Naive thymus-derived CD4-positive, alpha-beta T cell (primary cell): ENCODE measurements at regions not wholly inside any gene's neighbourhood (a gene's known extent, or its start where the extent isn't known, plus 50 kb on each side); places are given as distances from the start of the nearest gene placed in this dataset.

ENCODE experiments used
- ATAC-seq: fragments of 150-1000 bp; cut with Tn5 transposase; 2 replicates; pipeline ENCODE4 v1.10.0; 2021; ENCODE audit warnings: mild to moderate bottlenecking, moderate library complexity
- CTCF ChIA-PET: fragments of 350-600 bp; sonication (Branson Sonifier 250); formaldehyde crosslinking; loops from one replicate; lab custom pipeline; 2021; ENCODE audit warnings: antibody characterized with exemption; lab: Charles Lee
- POLR2A ChIA-PET: fragments of 350-600 bp; sonication (Branson Sonifier 250); formaldehyde crosslinking; loops from one replicate; lab custom pipeline; 2021; ENCODE audit warnings: antibody characterized with exemption, inconsistent platforms; lab: Charles Lee
- DNase-seq, 9 donors: peaks; one replicate each; pipeline versions ENCODE4 v3.0.0 to v3.0.0-alpha.2; 2020 to 2022; ENCODE audit warnings: mixed read lengths in 1 of 9
- H3K27ac ChIP-seq: one replicate; pipeline ENCODE4 v1.7.0; 2013; ENCODE audit warnings: mild to moderate bottlenecking, low read depth, low read length, moderate library complexity
- H3K27me3 ChIP-seq, 2 donors: one replicate each; pipeline ENCODE4 v1.7.0; 2013; ENCODE audit warnings: low read length in 2 of 2, mild to moderate bottlenecking in 2 of 2, moderate library complexity in 2 of 2; ENCODE audit not compliant: control insufficient read depth in 2 of 2, insufficient read depth in 2 of 2
- H3K36me3 ChIP-seq, 3 experiments: 1 replicate in 2 of 3; 2 replicates in 1 of 3; pipeline ENCODE4 v1.7.0; 2013; ENCODE audit warnings: low read length in 3 of 3, mild to moderate bottlenecking in 3 of 3, moderate library complexity in 1 of 3; ENCODE audit not compliant: insufficient read depth in 3 of 3, control insufficient read depth in 2 of 3
- H3K4me1 ChIP-seq, 2 donors: one replicate each; pipeline ENCODE4 v1.7.0; 2013; ENCODE audit warnings: low read length in 2 of 2, mild to moderate bottlenecking in 2 of 2, moderate library complexity in 1 of 2; ENCODE audit not compliant: control insufficient read depth in 2 of 2, insufficient read depth in 2 of 2
- H3K4me3 ChIP-seq: 2 replicates; pipeline ENCODE4 v1.7.0; 2013; ENCODE audit warnings: mild to moderate bottlenecking, low read length
- H3K9me3 ChIP-seq, 3 experiments: 1 replicate in 2 of 3; 2 replicates in 1 of 3; pipeline ENCODE4 v1.7.0; 2013; ENCODE audit warnings: low read length in 3 of 3; ENCODE audit not compliant: control insufficient read depth in 2 of 3
- H3K27ac Mint-ChIP-seq, 9 donors: one replicate each; pipeline ENCODE4 v1.8.0; 2020 to 2022; ENCODE audit warnings: mixed read lengths in 9 of 9, mild to moderate bottlenecking in 8 of 9, moderate library complexity in 5 of 9, inconsistent platforms in 2 of 9
- H3K27me3 Mint-ChIP-seq, 5 donors: one replicate each; pipeline ENCODE4 v1.8.0; 2021 to 2022; ENCODE audit warnings: mixed read lengths in 5 of 5, mild to moderate bottlenecking in 1 of 5
- H3K36me3 Mint-ChIP-seq, 5 donors: one replicate each; pipeline ENCODE4 v1.8.0; 2020 to 2022; ENCODE audit warnings: mixed read lengths in 5 of 5, mild to moderate bottlenecking in 3 of 5, inconsistent platforms in 1 of 5
- H3K4me1 Mint-ChIP-seq, 7 donors: one replicate each; pipeline ENCODE4 v1.8.0; 2020 to 2022; ENCODE audit warnings: mixed read lengths in 7 of 7, mild to moderate bottlenecking in 3 of 7, inconsistent platforms in 1 of 7
- H3K4me3 Mint-ChIP-seq, 10 donors: one replicate each; pipeline ENCODE4 v1.8.0; 2020 to 2022; ENCODE audit warnings: mild to moderate bottlenecking in 10 of 10, mixed read lengths in 10 of 10, moderate library complexity in 6 of 10, inconsistent platforms in 2 of 10
- H3K9me3 Mint-ChIP-seq, 11 donors: one replicate each; pipeline ENCODE4 v1.8.0; 2020 to 2022; ENCODE audit warnings: mixed read lengths in 11 of 11, mild to moderate bottlenecking in 4 of 11, inconsistent platforms in 1 of 11, moderate library complexity in 1 of 11
- intact Hi-C, 2 donors: fragments of 100-400 bp; cut with micrococcal nuclease; formaldehyde crosslinking; loops; one replicate each; pipeline ENCODE4 v1.15.1; 2023

DNA sequence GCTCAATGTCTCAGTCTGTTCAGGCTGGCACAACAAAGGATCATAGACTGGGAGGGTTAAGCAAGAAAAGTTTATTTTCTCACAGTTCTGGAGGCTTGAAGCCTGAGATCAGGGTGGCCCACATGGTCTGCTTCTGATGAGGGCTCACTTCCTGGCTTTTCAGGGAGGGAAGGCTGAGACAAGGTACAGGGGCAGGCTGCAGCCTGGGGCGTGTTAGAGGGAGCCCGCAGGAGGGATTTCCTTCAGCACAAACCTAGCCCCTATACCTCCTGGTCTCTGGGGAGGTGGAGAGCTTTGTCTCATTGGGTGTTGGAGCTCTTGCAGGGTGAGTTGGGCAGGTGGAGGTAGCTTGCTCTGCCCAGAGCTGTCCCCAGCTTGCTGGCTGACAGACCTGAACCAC lies 81.1 kb upstream of the GPR6 start:
- Mint-ChIP-seq H3K9me3 (peaks cover 0 to 5% (median 0%) of the 10 kb centered on the region in 11 donors), H3K4me3 (no peak overlapping the region), H3K27me3 (peaks cover 5 to 23% (median 14%) of the 10 kb centered on the region in 5 donors), H3K27ac (no peak overlapping the region), H3K4me1 (peaks cover 0 to 2% (median 0%) of the 10 kb centered on the region in 7 donors), H3K36me3 (no peaks in the 10 kb centered on the region)
- Histone ChIP-seq H3K27ac (no peak overlapping the region), H3K4me3 (no peak overlapping the region), H3K36me3 (no peaks in the 10 kb centered on the region), H3K9me3 (no peaks in the 10 kb centered on the region), H3K27me3 (no peaks in the 10 kb centered on the region), H3K4me1 (no peaks in the 10 kb centered on the region)
- POLR2A ChIA-PET: no interaction called here
- no peak for DNase-seq
- CTCF ChIA-PET: no interaction called here
- ATAC-seq: no peak
- intact Hi-C loops: no loop called here

DNA sequence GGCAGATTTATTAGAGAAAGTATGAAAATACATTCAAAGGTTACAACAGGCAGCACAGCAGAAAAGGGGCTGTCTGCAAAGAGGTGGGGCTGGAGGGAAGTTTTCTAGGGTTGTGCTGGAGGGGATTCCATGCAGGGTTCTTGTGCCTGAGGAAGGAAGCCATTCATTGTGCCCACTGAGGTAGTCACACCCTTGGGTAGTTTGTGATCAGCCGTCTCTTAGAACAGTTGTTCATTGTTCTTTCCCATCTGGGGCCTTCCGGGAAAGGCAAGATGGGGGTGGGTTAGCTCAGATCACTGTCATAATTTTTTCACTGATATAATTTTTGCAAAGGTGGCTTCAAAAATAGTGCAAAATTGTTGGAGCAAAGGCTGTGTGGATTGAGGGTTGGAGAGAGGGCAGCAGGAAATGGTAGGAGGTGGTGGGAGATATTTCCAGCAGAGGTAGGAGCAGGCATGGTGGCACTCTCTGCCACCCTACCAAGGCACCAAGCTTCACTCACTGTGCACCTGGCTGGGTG lies 80.5 kb upstream of the GPR6 start:
- Histone ChIP-seq H3K27me3 (no peaks in the 10 kb centered on the region), H3K4me1 (no peaks in the 10 kb centered on the region), H3K27ac (no peak overlapping the region), H3K36me3 (no peaks in the 10 kb centered on the region), H3K4me3 (no peak overlapping the region), H3K9me3 (no peaks in the 10 kb centered on the region)
- intact Hi-C loops: no loop called here
- no peak overlapping the region for H3K27ac Mint-ChIP-seq
- H3K4me1 Mint-ChIP-seq: peaks cover 0 to 2% (median 0%) of the 10 kb centered on the region in 7 donors
- no peaks in the 10 kb centered on the region for H3K36me3 Mint-ChIP-seq
- peaks cover 0 to 4% (median 0%) of the 10 kb centered on the region in 11 donors for H3K9me3 Mint-ChIP-seq
- peaks cover 4 to 23% (median 9%) of the 10 kb centered on the region in 5 donors for H3K27me3 Mint-ChIP-seq
- POLR2A ChIA-PET: no interaction called here
- no peak for ATAC-seq
- CTCF ChIA-PET: no interaction called here
- H3K4me3 Mint-ChIP-seq: no peak overlapping the region
- no peak for DNase-seq

DNA sequence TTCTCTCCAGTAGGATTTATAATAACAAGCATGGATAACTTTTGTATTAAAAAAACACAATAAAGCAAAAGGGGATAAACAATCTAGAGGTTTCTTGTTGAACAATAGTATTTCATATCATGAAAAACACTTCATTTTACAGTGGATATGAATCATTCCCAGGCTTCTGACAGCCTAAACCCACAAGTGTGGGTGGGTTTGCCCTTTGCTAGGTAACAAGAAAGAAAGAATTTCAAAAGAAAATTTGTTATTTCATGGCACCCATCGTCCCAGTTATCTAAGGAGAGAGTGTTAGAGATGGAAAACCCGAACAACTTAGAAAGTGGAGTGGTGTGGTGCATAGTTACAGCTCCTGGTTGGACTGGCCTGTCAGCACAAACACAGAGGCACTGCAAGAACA lies 76.1 kb upstream of the GPR6 start:
- ATAC-seq: no peak
- Histone ChIP-seq H3K4me3 (no peak overlapping the region), H3K9me3 (no peaks in the 10 kb centered on the region), H3K36me3 (no peaks in the 10 kb centered on the region), H3K27ac (no peak overlapping the region), H3K4me1 (no peaks in the 10 kb centered on the region), H3K27me3 (no peaks in the 10 kb centered on the region)
- Mint-ChIP-seq H3K36me3 (no peaks in the 10 kb centered on the region), H3K27me3 (peaks cover 15 to 37% (median 16%) of the 10 kb centered on the region in 5 donors), H3K4me3 (no peak overlapping the region), H3K9me3 (peaks cover 0 to 3% (median 0%) of the 10 kb centered on the region in 11 donors), H3K27ac (no peak overlapping the region), H3K4me1 (no peaks in the 10 kb centered on the region)
- CTCF ChIA-PET: no interaction called here
- intact Hi-C loops: no loop called here
- POLR2A ChIA-PET: no interaction called here
- DNase-seq: no peak

DNA sequence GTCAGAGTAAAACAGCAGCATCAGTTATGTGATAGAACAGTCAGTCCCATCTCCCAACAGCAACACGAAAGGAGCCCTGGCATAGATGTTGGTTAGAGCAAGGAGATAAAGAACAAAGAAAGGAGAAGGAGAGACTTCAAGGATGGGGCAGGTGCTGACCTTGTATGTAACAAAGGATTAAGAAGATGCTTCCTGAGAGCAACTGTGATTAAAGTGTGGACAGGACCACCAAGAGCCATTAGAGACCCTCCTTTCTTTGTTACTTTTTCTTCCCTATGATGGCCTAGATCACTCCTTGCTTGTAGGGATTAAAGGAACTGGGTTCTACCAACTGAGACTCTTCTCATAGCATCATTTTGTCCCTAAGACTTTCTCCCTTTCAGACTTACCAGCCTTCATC lies 75.2 kb upstream of the GPR6 start:
- Histone ChIP-seq H3K27ac (no peak overlapping the region), H3K4me1 (no peaks in the 10 kb centered on the region), H3K4me3 (no peak overlapping the region), H3K27me3 (no peaks in the 10 kb centered on the region), H3K9me3 (no peaks in the 10 kb centered on the region), H3K36me3 (no peaks in the 10 kb centered on the region)
- Mint-ChIP-seq H3K9me3 (peaks cover 0 to 3% (median 0%) of the 10 kb centered on the region in 11 donors), H3K36me3 (no peaks in the 10 kb centered on the region), H3K27ac (no peak overlapping the region), H3K4me3 (no peak overlapping the region), H3K4me1 (no peaks in the 10 kb centered on the region), H3K27me3 (peaks cover 13 to 33% (median 16%) of the 10 kb centered on the region in 5 donors)
- ATAC-seq (no peak), DNase-seq (no peak)
- ChIA-PET POLR2A (no interaction called here), CTCF (no interaction called here)
- intact Hi-C loops: no loop called here

DNA sequence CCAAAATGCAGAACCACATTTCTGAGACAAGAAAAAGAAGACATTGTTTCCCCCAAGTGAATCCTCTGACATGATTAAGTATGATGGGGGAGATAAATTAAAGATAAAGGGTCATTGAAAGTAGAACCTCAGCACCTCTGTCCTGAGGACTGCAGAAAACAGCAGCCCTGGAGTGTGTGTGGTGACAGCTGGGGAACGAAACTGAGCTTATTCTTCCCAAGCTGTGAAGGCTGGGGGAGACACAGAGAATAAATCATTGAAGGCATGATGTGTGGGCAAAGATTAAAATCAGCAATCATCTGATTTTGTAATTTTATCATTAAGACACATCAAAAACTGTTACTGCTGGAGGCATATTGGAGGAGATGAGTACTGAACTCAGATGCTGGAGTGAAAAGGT lies 67.5 kb upstream of the GPR6 start:
- DNase-seq: no peak
- H3K9me3 ChIP-seq: no peaks in the 10 kb centered on the region
- peaks cover 0 to 3% (median 0%) of the 10 kb centered on the region in 11 donors for H3K9me3 Mint-ChIP-seq
- H3K4me3 Mint-ChIP-seq: no peak overlapping the region
- no peaks in the 10 kb centered on the region for H3K4me1 ChIP-seq
- peaks cover 0 to 4% (median 0%) of the 10 kb centered on the region in 5 donors for H3K36me3 Mint-ChIP-seq
- no peaks in the 10 kb centered on the region for H3K4me1 Mint-ChIP-seq
- H3K27me3 Mint-ChIP-seq: peaks cover 10 to 27% (median 11%) of the 10 kb centered on the region in 5 donors
- ChIA-PET CTCF (no interaction called here), POLR2A (no interaction called here)
- H3K27ac Mint-ChIP-seq: no peak overlapping the region
- no peaks in the 10 kb centered on the region for H3K36me3 ChIP-seq
- no peak for ATAC-seq
- intact Hi-C loops: no loop called here
- peaks cover 0 to 3% of the 10 kb centered on the region in 2 donors for H3K27me3 ChIP-seq
- H3K27ac ChIP-seq: no peak overlapping the region
- no peak overlapping the region for H3K4me3 ChIP-seq

DNA sequence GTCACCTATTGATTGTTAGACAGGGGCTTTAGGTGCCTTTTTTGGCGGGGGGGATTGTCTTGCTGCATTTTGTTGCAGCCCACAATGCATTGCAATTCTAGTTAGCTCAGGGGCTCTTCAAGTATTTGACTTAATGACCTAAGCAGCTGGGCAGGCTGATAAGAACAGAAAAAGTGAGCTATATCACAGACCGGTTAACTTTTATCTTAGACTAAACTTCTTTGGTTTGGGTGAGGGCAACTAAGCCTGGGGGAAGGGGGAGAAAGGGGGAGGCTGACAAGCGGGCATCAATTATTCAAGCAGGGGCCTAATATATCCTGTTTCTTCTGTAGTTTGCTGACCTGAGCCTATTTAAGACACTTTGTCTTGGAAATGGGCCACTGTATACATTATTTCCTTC lies 66.0 kb upstream of the GPR6 start:
- ChIA-PET CTCF (no interaction called here), POLR2A (no interaction called here)
- intact Hi-C loops: no loop called here
- Mint-ChIP-seq H3K27me3 (peaks cover 4 to 18% (median 7%) of the 10 kb centered on the region in 5 donors), H3K9me3 (peaks cover 0 to 2% (median 0%) of the 10 kb centered on the region in 11 donors), H3K27ac (no peak overlapping the region), H3K36me3 (peaks cover 0 to 4% (median 0%) of the 10 kb centered on the region in 5 donors), H3K4me1 (no peaks in the 10 kb centered on the region), H3K4me3 (no peak overlapping the region)
- H3K27me3 ChIP-seq: peaks cover 0 to 3% of the 10 kb centered on the region in 2 donors
- no peaks in the 10 kb centered on the region for H3K36me3 ChIP-seq
- H3K4me3 ChIP-seq: no peak overlapping the region
- ATAC-seq (no peak), DNase-seq (no peak)
- no peaks in the 10 kb centered on the region for H3K9me3 ChIP-seq
- H3K4me1 ChIP-seq: no peaks in the 10 kb centered on the region
- no peak overlapping the region for H3K27ac ChIP-seq

DNA sequence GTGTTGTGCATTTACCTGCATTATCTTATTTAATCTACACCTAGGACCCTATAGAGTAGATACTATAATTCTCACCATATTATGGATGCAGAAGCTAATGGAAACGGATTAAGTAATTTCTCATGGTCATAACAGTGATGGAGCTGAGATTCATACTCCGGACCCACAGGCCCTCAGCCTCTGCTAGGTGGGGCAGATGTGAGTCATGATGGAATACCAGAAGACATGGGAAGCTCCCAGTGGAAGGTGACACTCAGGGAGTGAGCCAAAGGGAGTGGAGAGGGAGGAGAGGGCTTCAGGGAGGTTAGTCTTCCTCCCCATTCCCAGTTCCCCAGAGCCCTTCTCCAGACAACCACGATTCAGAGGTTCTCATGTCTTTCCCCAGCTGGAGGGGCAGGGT lies 65.2 kb upstream of the GPR6 start:
- H3K27ac ChIP-seq: no peak overlapping the region
- H3K4me3 ChIP-seq: no peak overlapping the region
- H3K36me3 ChIP-seq: no peaks in the 10 kb centered on the region
- H3K9me3 ChIP-seq: no peaks in the 10 kb centered on the region
- CTCF ChIA-PET: no interaction called here
- Mint-ChIP-seq H3K27ac (no peak overlapping the region), H3K27me3 (peaks cover 4 to 18% (median 7%) of the 10 kb centered on the region in 5 donors), H3K9me3 (peaks cover 0 to 2% (median 0%) of the 10 kb centered on the region in 11 donors), H3K4me3 (no peak overlapping the region), H3K36me3 (peaks cover 0 to 4% (median 0%) of the 10 kb centered on the region in 5 donors), H3K4me1 (no peaks in the 10 kb centered on the region)
- no peaks in the 10 kb centered on the region for H3K4me1 ChIP-seq
- POLR2A ChIA-PET: no interaction called here
- ATAC-seq (no peak), DNase-seq (no peak)
- peaks cover 0 to 3% of the 10 kb centered on the region in 2 donors for H3K27me3 ChIP-seq
- intact Hi-C loops: no loop called here
